K562 (cell line): ENCODE measurements at regions not wholly inside any gene's neighbourhood (a gene's known extent, or its start where the extent isn't known, plus 50 kb on each side); places are given as distances from the start of the nearest gene placed in this dataset.

Experiments
- ATAC-seq: fragments of 200-7000 bp; cut with Tn5 transposase; 3 replicates; pipeline ENCODE4 v1.9.1; 2020; ENCODE audit warnings: moderate library complexity
- BruUV-seq: library from RNA; stranded (reverse); fragments of 400-500 nt; replicated peaks from 2 replicates; lab custom pipeline; 2021; lab: Mats Ljungman, UMichigan
- CTCF ChIA-PET: fragments of 300-600 bp; formaldehyde crosslinking; extraction: SDS; loops from one replicate; lab custom pipeline; 2021; ENCODE audit warnings: low intra/inter-chr PET ratio; lab: Yijun Ruan, JAX
- POLR2A ChIA-PET: fragments of 300-600, 350-650 bp; sonication (Branson Sonifier 250); formaldehyde crosslinking; extraction: SDS; loops from one replicate; lab custom pipeline; 2021; ENCODE audit warnings: antibody characterized with exemption, inconsistent platforms; lab: Yijun Ruan, JAX
- DNase-seq, 4 experiments: peaks; one replicate each; pipeline versions ENCODE4 v3.0.0 to v3.0.0-alpha.2; 2011 to 2018; ENCODE audit warnings: low spot score in 3 of 4, mixed read lengths in 3 of 4; ENCODE audit errors: extremely low read depth in 1 of 4
- FAIRE-seq: peaks from 2 replicates; lab custom pipeline; 2011; peaks lifted over from hg19 to GRCh38; lab: Jason Lieb, UNC
- H2AFZ ChIP-seq: 2 replicates; pipeline ENCODE4 v1.6.0; 2011; ENCODE audit warnings: low read depth, low read length, control low read depth, inconsistent platforms
- H3K27ac ChIP-seq: fragments of 200-600 bp; 3 replicates; pipeline ENCODE4 v1.8.0; 2011; ENCODE audit warnings: low read depth, mild to moderate bottlenecking, control low read depth, inconsistent platforms, low read length, moderate library complexity, mixed read lengths; ENCODE audit errors: extremely low read depth
- H3K27me3 ChIP-seq, 2 experiments: fragments of 300-600 bp in 1 of 2; 2 replicates in 1 of 2; 3 replicates in 1 of 2; pipeline versions ENCODE4 v1.6.0 to v1.8.0; 2011; ENCODE audit warnings: inconsistent platforms in 2 of 2, low read length in 2 of 2, mild to moderate bottlenecking in 1 of 2, mixed read lengths in 1 of 2, moderate library complexity in 1 of 2; ENCODE audit not compliant: control insufficient read depth in 2 of 2, insufficient read depth in 2 of 2
- H3K36me3 ChIP-seq: fragments of 300-600 bp; 3 replicates; pipeline ENCODE4 v1.8.0; 2011; ENCODE audit warnings: mild to moderate bottlenecking, low read length, inconsistent platforms; ENCODE audit not compliant: control insufficient read depth, insufficient read depth
- H3K4me1 ChIP-seq, 2 experiments: fragments of 200-600 bp in 1 of 2; replicated peaks in 1 of 2; 2 replicates in 1 of 2; 3 replicates in 1 of 2; pipeline versions ENCODE4 v1.5.1 to v1.8.0; 2011; ENCODE audit warnings: inconsistent platforms in 2 of 2, low read length in 2 of 2, mild to moderate bottlenecking in 1 of 2, mixed read lengths in 1 of 2, moderate library complexity in 1 of 2; ENCODE audit not compliant: control insufficient read depth in 2 of 2, insufficient read depth in 2 of 2
- H3K4me2 ChIP-seq: 2 replicates; pipeline ENCODE4 v1.6.1; 2011; ENCODE audit warnings: low read length, control low read depth, inconsistent platforms, mixed read lengths; ENCODE audit not compliant: insufficient read depth
- H3K4me3 ChIP-seq: fragments of 200-600 bp; sonication (generic), shearing (Covaris generic); 2 replicates; pipeline ENCODE4 v1.5.1; 2016; ENCODE audit warnings: control low read depth, inconsistent platforms
- H3K79me2 ChIP-seq: fragments of 200-600 bp; 3 replicates; pipeline ENCODE4 v1.8.0; 2011; ENCODE audit warnings: low read length, inconsistent platforms; ENCODE audit not compliant: control insufficient read depth, insufficient read depth
- H3K9ac ChIP-seq, 2 experiments: 2 replicates each; pipeline versions ENCODE4 v1.6.0 to v1.6.1; 2011; ENCODE audit warnings: low read depth in 2 of 2, low read length in 2 of 2, control low read depth in 1 of 2, inconsistent platforms in 1 of 2, mild to moderate bottlenecking in 1 of 2, mixed read lengths in 1 of 2; ENCODE audit not compliant: insufficient read depth in 1 of 2
- H3K9me1 ChIP-seq: one replicate; pipeline ENCODE4 v1.6.0; 2011; ENCODE audit warnings: inconsistent platforms, mild to moderate bottlenecking, low read length, moderate library complexity; ENCODE audit not compliant: control insufficient read depth, insufficient read depth
- H3K9me3 ChIP-seq: replicated peaks from 2 replicates; pipeline ENCODE4 v1.5.1; 2011; ENCODE audit warnings: low read depth, low read length, inconsistent platforms; ENCODE audit not compliant: control insufficient read depth, insufficient read depth
- H4K20me1 ChIP-seq: replicated peaks from 2 replicates; pipeline ENCODE4 v1.6.1; 2011; ENCODE audit warnings: low read length, inconsistent platforms, mixed read lengths; ENCODE audit not compliant: control insufficient read depth, insufficient read depth
- CAMTA2 ChIP-seq: fragments of 250-450 bp; sonication (Bioruptor Pico); conservative IDR thresholded peaks from 2 replicates; pipeline ENCODE4 v1.5.1; 2022
- FOXJ2 ChIP-seq: fragments of 200-800 bp; sonication (Bioruptor generic); IDR thresholded peaks from 2 replicates; pipeline ENCODE4 v1.6.1; 2016; ENCODE audit warnings: missing genetic modification characterization, missing compliant biosample characterization
- HNRNPK ChIP-seq: fragments of 200-400 bp; formaldehyde crosslinking; IDR thresholded peaks from one replicate; pipeline ENCODE4 v1.6.1; 2018; ENCODE audit warnings: mild to moderate bottlenecking, low read depth, low read length; ENCODE audit not compliant: poor library complexity, severe bottlenecking
- MAFF ChIP-seq: IDR thresholded peaks from 2 replicates; pipeline ENCODE4 v1.6.1; 2012; ENCODE audit warnings: low read length, improper control_type of control experiment
- MAFG ChIP-seq: fragments of 450-650 bp; conservative IDR thresholded peaks from 2 replicates; pipeline ENCODE4 v1.6.1; 2016; ENCODE audit warnings: missing genetic modification characterization, missing compliant biosample characterization
- MAFK ChIP-seq: IDR thresholded peaks from 2 replicates; pipeline ENCODE4 v1.6.1; 2011; ENCODE audit warnings: low read length, improper control_type of control experiment
- MXD1 ChIP-seq: fragments of 250-450 bp; sonication (Bioruptor Pico); IDR thresholded peaks from 2 replicates; pipeline ENCODE4 v1.8.0; 2021; ENCODE audit warnings: borderline replicate concordance, mild to moderate bottlenecking, moderate library complexity; ENCODE audit not compliant: poor library complexity, severe bottlenecking
- MYBL2 ChIP-seq, 2 experiments: fragments of 450-650 bp in 1 of 2; sonication (generic) in 1 of 2; formaldehyde crosslinking in 1 of 2; IDR thresholded peaks; 2 replicates each; pipeline versions ENCODE4 v1.6.1 to v1.8.1; 2017 to 2022; ENCODE audit warnings: borderline replicate concordance in 1 of 2, inconsistent platforms in 1 of 2, low read depth in 1 of 2, mild to moderate bottlenecking in 1 of 2, missing genetic modification reagents in 1 of 2, moderate library complexity in 1 of 2
- NEUROD1 ChIP-seq: fragments of 150-350 bp; IDR thresholded peaks from 2 replicates; pipeline ENCODE4 v1.6.1; 2014; ENCODE audit warnings: borderline replicate concordance, low read length, low read depth; ENCODE audit not compliant: partially characterized antibody
- NR2C1 ChIP-seq, 2 experiments: fragments of 450-650 bp; IDR thresholded peaks; 2 replicates each; pipeline ENCODE4 v1.6.1; 2017; ENCODE audit warnings: mild to moderate bottlenecking in 2 of 2, antibody characterized with exemption in 1 of 2, inconsistent platforms in 1 of 2, missing compliant biosample characterization in 1 of 2, missing genetic modification characterization in 1 of 2
- PBX2 ChIP-seq, 2 experiments: IDR thresholded peaks in 1 of 2; conservative IDR thresholded peaks in 1 of 2; 2 replicates each; pipeline ENCODE4 v1.6.1; 2016; ENCODE audit warnings: low read depth in 2 of 2, mild to moderate bottlenecking in 1 of 2, missing compliant biosample characterization in 1 of 2, missing genetic modification characterization in 1 of 2, moderate library complexity in 1 of 2
- POLR2AphosphoS2 ChIP-seq: IDR thresholded peaks from 2 replicates; pipeline ENCODE4 v1.6.1; 2012; ENCODE audit warnings: low read length, improper control_type of control experiment
- PPARD ChIP-seq: fragments of 250-450 bp; sonication (Bioruptor Pico); IDR thresholded peaks from 2 replicates; pipeline ENCODE4 v1.8.0; 2022; ENCODE audit warnings: inconsistent platforms, mild to moderate bottlenecking, moderate library complexity
- SIN3B ChIP-seq: fragments of 450-650 bp; IDR thresholded peaks from 2 replicates; pipeline ENCODE4 v1.6.1; 2017; ENCODE audit warnings: low read depth, mild to moderate bottlenecking, moderate library complexity
- TAL1 ChIP-seq: fragments of 450-650 bp; IDR thresholded peaks from 2 replicates; pipeline ENCODE4 v1.6.1; 2016; ENCODE audit warnings: mild to moderate bottlenecking
- TFAM ChIP-seq: fragments of 250-450 bp; sonication (Bioruptor Pico); conservative IDR thresholded peaks from 2 replicates; pipeline ENCODE4 v1.5.0; 2021; ENCODE audit warnings: mild to moderate bottlenecking, moderate library complexity
- ZEB2 ChIP-seq: fragments of 450-650 bp; IDR thresholded peaks from 2 replicates; pipeline ENCODE4 v1.6.1; 2016
- ZNF316 ChIP-seq: fragments of 450-650 bp; IDR thresholded peaks from 2 replicates; pipeline ENCODE4 v1.6.1; 2016
- ZNF589 ChIP-seq: fragments of 200-800 bp; sonication (Bioruptor generic); IDR thresholded peaks from 2 replicates; pipeline ENCODE4 v1.6.1; 2016; ENCODE audit warnings: low read depth, missing genetic modification characterization, missing compliant biosample characterization
- in situ Hi-C: fragments of 300-500 bp; cut with MboI; formaldehyde crosslinking; loops from 4 replicates; pipeline ENCODE4 v1.15.0; 2018; ENCODE audit warnings: inconsistent platforms, mixed read lengths
- intact Hi-C: fragments of 100-400 bp; cut with micrococcal nuclease; formaldehyde crosslinking; loops from 2 replicates; pipeline ENCODE4 v1.14.2; 2022

- no peak for TF ChIP-seq PBX2 (CRISPR knock-in tag; IDR thresholded peaks at IDR 0.05; ENCODE audit: low read depth)
- no peak for TF ChIP-seq PBX2 (tag; conservative IDR thresholded peaks at IDR 0.05; ENCODE audit: low read depth)
- TF ChIP-seq ZEB2: no peak
- no peak for TF ChIP-seq PPARD (CRISPR knock-in tag)
- TF ChIP-seq MXD1: no peak
These were observed 142.6 kb downstream of the ELOVL4 start (continued) for GRCh38 chr6:79804732-79805131.

GRCh38 chr6:79803917-79804316 lies 143.4 kb downstream of the ELOVL4 start:
- H3K4me2 ChIP-seq: no peak overlapping the region
- CTCF ChIA-PET: no interaction called here
- no peak for TF ChIP-seq ZNF589 (CRISPR knock-in tag)
- TF ChIP-seq MYBL2 (IDR thresholded peaks at IDR 0.05; ENCODE audit: low read depth): no peak
- TF ChIP-seq MYBL2 (CRISPR knock-in tag; IDR thresholded peaks at IDR 0.05; ENCODE audit: borderline replicate concordance): no peak
- no peak for TF ChIP-seq TAL1
- no peak for TF ChIP-seq HNRNPK
- no peak for TF ChIP-seq POLR2AphosphoS2
- TF ChIP-seq NEUROD1: no peak
- TF ChIP-seq CAMTA2 (CRISPR knock-in tag): no peak
- TF ChIP-seq MAFG (tag): 0 out of 2 replicates have a peak, but pooled peaks have one; percentile 32
- TF ChIP-seq MAFK: peak; percentile 13; the same call in 1 of the 2 replicates
- TF ChIP-seq MAFF: 0 out of 2 replicates have a peak, but pooled peaks have one; percentile 34
- no peak for TF ChIP-seq TFAM (CRISPR knock-in tag)
- TF ChIP-seq SIN3B: no peak
- peak; percentile 62; the same call in 1 of the 2 replicates for TF ChIP-seq ZNF316
- no peak for TF ChIP-seq NR2C1 (IDR thresholded peaks at IDR 0.05)
- no peak for TF ChIP-seq NR2C1 (tag; IDR thresholded peaks at IDR 0.05)
- TF ChIP-seq FOXJ2: no peak

More at GRCh38 chr6:79803917-79804316, 143.4 kb downstream of the ELOVL4 start:
- intact Hi-C loops (no loop called here), in situ Hi-C loops (no loop called here)
- Histone ChIP-seq H3K27ac (no peak overlapping the region), H3K27me3 (no peaks in the 10 kb centered on the region), H3K4me1 (no peaks in the 10 kb centered on the region), H4K20me1 (no peaks in the 10 kb centered on the region), H3K79me2 (no peaks in the 10 kb centered on the region), H3K9ac (no peak overlapping the region), H3K4me3 (no peak overlapping the region), H2AFZ (no peak overlapping the region), H3K9me3 (no peaks in the 10 kb centered on the region), H3K36me3 (no peaks in the 10 kb centered on the region), H3K9me1 (no peaks in the 10 kb centered on the region)
- no TSS peak for BruUV-seq
- FAIRE-seq (no peak), ATAC-seq (no peak), DNase-seq (no peak)
- POLR2A ChIA-PET: no interaction called here
